Esophagus muscularis mucosa (tissue), 4 donors: ENCODE measurements at regions not wholly inside any gene's neighbourhood (a gene's known extent, or its start where the extent isn't known, plus 50 kb on each side); places are given as distances from the start of the nearest gene placed in this dataset.

ENCODE experiments used
- DNase-seq: peaks from one replicate; pipeline ENCODE4 v3.0.0-alpha.2; 2017; ENCODE audit errors: extremely low spot score
- H3K27ac ChIP-seq, 4 donors: fragments of 200-600 bp; sonication (generic); replicated peaks in 1 of 4; 1 replicate in 3 of 4; 2 replicates in 1 of 4; pipeline ENCODE4 v1.5.1; 2016 to 2019; ENCODE audit warnings: mild to moderate bottlenecking in 1 of 4
- H3K27me3 ChIP-seq, 4 donors: fragments of 200-600 bp; sonication (generic); one replicate each; pipeline versions ENCODE4 v1.5.1 to v1.6.0; 2016 to 2019
- H3K36me3 ChIP-seq, 4 donors: fragments of 200-600 bp; sonication (generic); one replicate each; pipeline ENCODE4 v1.5.1; 2016 to 2019
- H3K4me1 ChIP-seq, 4 donors: fragments of 200-600 bp; sonication (generic); one replicate each; pipeline ENCODE4 v1.5.1; 2016 to 2019
- H3K4me3 ChIP-seq, 4 donors: fragments of 200-600 bp; sonication (generic); 1 replicate in 2 of 4; 2 replicates in 2 of 4; pipeline ENCODE4 v1.5.1; 2016 to 2019; ENCODE audit warnings: mild to moderate bottlenecking in 4 of 4, moderate library complexity in 1 of 4
- H3K9me3 ChIP-seq, 4 donors: fragments of 200-600 bp; sonication (generic); 1 replicate in 3 of 4; 2 replicates in 1 of 4; pipeline ENCODE4 v1.5.1; 2016 to 2019
- EP300 ChIP-seq: sonication (generic); formaldehyde crosslinking; IDR thresholded peaks from one replicate; pipeline ENCODE4 v1.6.1; 2017; ENCODE audit warnings: antibody characterized with exemption
- POLR2A ChIP-seq: fragments of 450-650 bp; IDR thresholded peaks from one replicate; pipeline ENCODE4 v1.6.1; 2017; ENCODE audit warnings: antibody characterized with exemption, moderate library complexity, mild to moderate bottlenecking, low read depth
- POLR2AphosphoS5 ChIP-seq, 2 donors: sonication (generic); formaldehyde crosslinking; IDR thresholded peaks; one replicate each; pipeline ENCODE4 v1.6.1; 2017; ENCODE audit warnings: antibody characterized with exemption in 2 of 2
- WGBS: methylation state at CpG from one replicate; pipeline ENCODE4 v1.1.5; 2018; 5-methylcytosine and 5-hydroxymethylcytosine counted together
- intact Hi-C: fragments of 100-400 bp; cut with DNase I; formaldehyde crosslinking; loops from one replicate; pipeline ENCODE4 v1.15.1; 2023
- TF ChIP-seq, protein P1 (sequence below), 3 experiments: fragments of 200-600 bp in 2 of 3; fragments of 450-650 bp in 1 of 3; sonication (generic) in 2 of 3; IDR thresholded peaks; one replicate each; pipeline ENCODE4 v1.5.1; 2017 to 2019; ENCODE audit warnings: antibody characterized with exemption in 3 of 3, mild to moderate bottlenecking in 2 of 3, moderate library complexity in 1 of 3

- WGBS, result 36% methylated on average over 3 of the region's 3 CpGs
- no peaks in the 10 kb centered on the region for H3K36me3 ChIP-seq
- no peaks in the 10 kb centered on the region for H3K27me3 ChIP-seq
- peak overlapping the region; percentile 8 to 56 (median 44) for H3K27ac ChIP-seq
- no peaks in the 10 kb centered on the region for H3K9me3 ChIP-seq
- TF ChIP-seq POLR2A, result no peak
- TF ChIP-seq, protein P1, sequence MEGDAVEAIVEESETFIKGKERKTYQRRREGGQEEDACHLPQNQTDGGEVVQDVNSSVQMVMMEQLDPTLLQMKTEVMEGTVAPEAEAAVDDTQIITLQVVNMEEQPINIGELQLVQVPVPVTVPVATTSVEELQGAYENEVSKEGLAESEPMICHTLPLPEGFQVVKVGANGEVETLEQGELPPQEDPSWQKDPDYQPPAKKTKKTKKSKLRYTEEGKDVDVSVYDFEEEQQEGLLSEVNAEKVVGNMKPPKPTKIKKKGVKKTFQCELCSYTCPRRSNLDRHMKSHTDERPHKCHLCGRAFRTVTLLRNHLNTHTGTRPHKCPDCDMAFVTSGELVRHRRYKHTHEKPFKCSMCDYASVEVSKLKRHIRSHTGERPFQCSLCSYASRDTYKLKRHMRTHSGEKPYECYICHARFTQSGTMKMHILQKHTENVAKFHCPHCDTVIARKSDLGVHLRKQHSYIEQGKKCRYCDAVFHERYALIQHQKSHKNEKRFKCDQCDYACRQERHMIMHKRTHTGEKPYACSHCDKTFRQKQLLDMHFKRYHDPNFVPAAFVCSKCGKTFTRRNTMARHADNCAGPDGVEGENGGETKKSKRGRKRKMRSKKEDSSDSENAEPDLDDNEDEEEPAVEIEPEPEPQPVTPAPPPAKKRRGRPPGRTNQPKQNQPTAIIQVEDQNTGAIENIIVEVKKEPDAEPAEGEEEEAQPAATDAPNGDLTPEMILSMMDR (IDR thresholded peaks at IDR 0.05), result no peak
- TF ChIP-seq EP300, result no peak
- TF ChIP-seq POLR2AphosphoS5 (IDR thresholded peaks at IDR 0.05), result no peak
- intact Hi-C loops, result no loop called here
- no peak for DNase-seq
- peaks cover 15 to 17% (median 16%) of the 10 kb centered on the region in 4 donors for H3K4me1 ChIP-seq
- H3K4me3 ChIP-seq, result no peak overlapping the region
Measured at GRCh38 chr6:140062043-140063020, 687.9 kb upstream of the CITED2 start.

DNA sequence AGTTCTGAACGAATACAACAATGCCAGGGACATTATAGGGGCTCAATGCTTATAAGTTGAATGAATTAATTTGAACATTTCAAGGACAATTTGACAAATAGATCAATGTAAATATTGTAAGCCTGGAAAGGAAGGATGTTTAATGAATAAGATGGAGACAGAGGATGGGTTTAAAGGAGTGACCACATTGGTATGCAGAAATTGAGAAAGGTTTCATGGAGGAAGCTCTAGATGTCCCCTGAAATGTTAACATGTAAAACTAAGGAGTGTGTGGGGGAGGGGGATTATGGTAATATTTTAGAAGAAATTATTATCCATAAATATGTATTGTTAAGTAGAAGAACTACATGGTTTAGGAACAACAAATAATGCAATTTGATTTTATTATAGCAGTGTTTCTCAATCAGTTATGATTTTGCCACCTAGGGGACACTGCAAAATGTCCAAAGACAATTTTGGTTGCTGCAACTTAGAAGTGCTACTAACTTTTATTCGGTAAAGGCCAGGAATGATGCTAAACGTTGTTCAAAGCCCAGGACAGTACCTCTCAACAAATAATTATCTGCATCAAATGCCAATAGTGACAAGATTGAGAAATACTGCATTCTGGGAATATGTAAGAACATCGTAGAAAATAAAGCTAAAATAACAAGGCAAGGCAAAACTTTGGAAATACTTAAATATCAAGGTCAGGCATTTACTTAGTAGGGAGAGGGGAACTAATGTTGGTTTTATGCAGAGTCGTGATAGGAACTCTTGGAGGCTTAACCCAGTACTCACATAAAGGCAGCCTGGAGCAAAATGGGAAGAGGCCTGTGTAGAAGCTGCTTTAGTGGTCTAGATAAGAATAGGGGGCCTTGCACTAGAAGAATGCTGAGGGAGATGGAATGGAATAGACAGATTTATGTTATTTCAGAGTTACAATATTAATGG is 686.9 kb upstream of the CITED2 start:
- Histone ChIP-seq H3K27me3 (no peaks in the 10 kb centered on the region), H3K4me3 (no peak overlapping the region), H3K27ac (peak overlapping the region in 2 of 4 donors; percentile 8 to 56), H3K9me3 (no peaks in the 10 kb centered on the region), H3K36me3 (no peaks in the 10 kb centered on the region), H3K4me1 (peaks cover 15 to 17% (median 16%) of the 10 kb centered on the region in 4 donors)
- TF ChIP-seq POLR2A (no peak), POLR2AphosphoS5 (IDR thresholded peaks at IDR 0.05) (no peak), EP300 (no peak)
- TF ChIP-seq, protein P1 (IDR thresholded peaks at IDR 0.05), result no peak
- intact Hi-C loops, result no loop called here
- DNase-seq, result no peak
- WGBS, result 82% methylated on average over 5 of the region's 5 CpGs

- no peak overlapping the region for H3K27ac ChIP-seq
- TF ChIP-seq POLR2A, result no peak
- TF ChIP-seq, protein P1 (IDR thresholded peaks at IDR 0.05), result no peak
- no peak for TF ChIP-seq EP300
- TF ChIP-seq POLR2AphosphoS5 (IDR thresholded peaks at IDR 0.05), result no peak
- intact Hi-C loops, result no loop called here
- no peaks in the 10 kb centered on the region for H3K27me3 ChIP-seq
- no peaks in the 10 kb centered on the region for H3K36me3 ChIP-seq
- H3K4me3 ChIP-seq, result no peak overlapping the region
- H3K9me3 ChIP-seq, result no peaks in the 10 kb centered on the region
- WGBS, result 95% methylated on average over 1 of the region's 1 CpG
- H3K4me1 ChIP-seq, result peaks cover 15 to 17% (median 16%) of the 10 kb centered on the region in 4 donors
- DNase-seq, result no peak
Measured at GRCh38 chr6:140059947-140060346, 685.5 kb upstream of the CITED2 start.

DNA sequence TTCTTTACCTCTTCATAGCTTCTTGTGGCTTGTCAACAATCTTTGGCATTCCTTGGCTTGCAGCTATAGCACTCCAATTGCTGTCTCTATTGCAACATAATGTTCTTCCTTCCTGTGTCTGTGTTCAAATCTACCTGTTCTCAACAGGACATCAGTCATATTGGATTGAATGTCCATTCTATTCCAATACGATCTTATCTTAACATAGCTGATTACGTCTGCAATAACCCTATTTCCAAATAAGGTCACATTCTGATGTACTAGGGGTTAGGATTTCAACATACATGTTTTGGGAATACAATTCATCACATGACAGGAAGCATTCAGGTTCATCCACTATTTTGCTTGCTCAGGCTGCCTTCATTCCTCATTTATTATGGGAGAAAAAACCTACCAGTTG is 684.4 kb upstream of the CITED2 start:
- no peaks in the 10 kb centered on the region for H3K27me3 ChIP-seq
- intact Hi-C loops, result no loop called here
- WGBS, result 100% methylated on average over 2 of the region's 2 CpGs
- DNase-seq, result no peak
- peaks cover 15 to 17% (median 16%) of the 10 kb centered on the region in 4 donors for H3K4me1 ChIP-seq
- TF ChIP-seq POLR2A (no peak), POLR2AphosphoS5 (IDR thresholded peaks at IDR 0.05) (no peak), EP300 (no peak)
- TF ChIP-seq, protein P1 (IDR thresholded peaks at IDR 0.05), result no peak
- no peak overlapping the region for H3K4me3 ChIP-seq
- no peak overlapping the region for H3K27ac ChIP-seq
- no peaks in the 10 kb centered on the region for H3K9me3 ChIP-seq
- no peaks in the 10 kb centered on the region for H3K36me3 ChIP-seq
